Smooth muscle cell (in vitro differentiated cells): ENCODE measurements at regions not wholly inside any gene's neighbourhood (a gene's known extent, or its start where the extent isn't known, plus 50 kb on each side); places are given as distances from the start of the nearest gene placed in this dataset.

ENCODE experiments used
- DNase-seq: peaks from one replicate; lab custom pipeline; 2025; ENCODE audit not compliant: unreplicated experiment; lab: John Stamatoyannopoulos, UW
- H2AFZ ChIP-seq: fragments of 200-600 bp; sonication (generic); 2 replicates; pipeline ENCODE4 v1.6.0; 2016; ENCODE audit warnings: antibody characterized with exemption, low read depth, mild to moderate bottlenecking
- H3F3A ChIP-seq: fragments of 200-600 bp; sonication (generic); 2 replicates; pipeline ENCODE4 v1.6.0; 2017; ENCODE audit warnings: antibody characterized with exemption, low read depth
- H3K27ac ChIP-seq: fragments of 200-600 bp; sonication (generic); 2 replicates; pipeline ENCODE4 v1.5.1; 2016; ENCODE audit warnings: low read depth, mild to moderate bottlenecking
- H3K27me3 ChIP-seq: fragments of 200-600 bp; sonication (generic); 2 replicates; pipeline ENCODE4 v1.6.1; 2016; ENCODE audit warnings: low read depth, mild to moderate bottlenecking
- H3K36me3 ChIP-seq: fragments of 200-600 bp; sonication (generic); 2 replicates; pipeline ENCODE4 v1.5.1; 2016; ENCODE audit warnings: low read depth
- H3K4me1 ChIP-seq: fragments of 200-600 bp; sonication (generic); 2 replicates; pipeline ENCODE4 v1.5.1; 2016; ENCODE audit warnings: low read depth
- H3K4me2 ChIP-seq: fragments of 200-600 bp; sonication (generic); 2 replicates; pipeline ENCODE4 v1.6.0; 2016; ENCODE audit warnings: mild to moderate bottlenecking
- H3K4me3 ChIP-seq: fragments of 200-600 bp; sonication (generic); 2 replicates; pipeline ENCODE4 v1.5.1; 2016; ENCODE audit warnings: mild to moderate bottlenecking
- H3K79me2 ChIP-seq: fragments of 200-600 bp; sonication (generic); 2 replicates; pipeline ENCODE4 v1.6.0; 2016; ENCODE audit warnings: low read depth, mild to moderate bottlenecking
- H3K9ac ChIP-seq: fragments of 200-600 bp; sonication (generic); 2 replicates; pipeline ENCODE4 v1.6.0; 2016; ENCODE audit warnings: low read depth
- H3K9me3 ChIP-seq: fragments of 200-600 bp; sonication (generic); replicated peaks from 2 replicates; pipeline ENCODE4 v1.5.1; 2016; ENCODE audit warnings: low read depth
- H4K20me1 ChIP-seq: fragments of 200-600 bp; sonication (generic); 2 replicates; pipeline ENCODE4 v1.6.0; 2016; ENCODE audit warnings: low read depth
- WGBS: methylation state at CpG from one replicate; pipeline ENCODE4 v1.1.7; 2016; ENCODE audit warnings: low lambda C conversion rate; 5-methylcytosine and 5-hydroxymethylcytosine counted together
- TF ChIP-seq, protein P1 (sequence below): fragments of 200-600 bp; sonication (generic); IDR thresholded peaks from 2 replicates; pipeline ENCODE4 v1.5.1; 2017; ENCODE audit warnings: borderline replicate concordance, mild to moderate bottlenecking, antibody characterized with exemption; ENCODE audit not compliant: insufficient read depth, poor library complexity, severe bottlenecking

GRCh38 chr5:71873191-71873591 lies 154.1 kb downstream of the CARTPT start:
- WGBS: 76% methylated on average over 1 of the region's 1 CpG
- Histone ChIP-seq H3K36me3 (no peaks in the 10 kb centered on the region), H3K9ac (no peak overlapping the region), H3K4me1 (no peaks in the 10 kb centered on the region), H3K4me3 (no peak overlapping the region), H3K9me3 (peaks cover 2% of the 10 kb centered on the region), H3K4me2 (no peak overlapping the region), H2AFZ (no peak overlapping the region), H3K27ac (no peak overlapping the region), H3K27me3 (no peaks in the 10 kb centered on the region), H4K20me1 (no peaks in the 10 kb centered on the region), H3K79me2 (no peaks in the 10 kb centered on the region), H3F3A (no peaks in the 10 kb centered on the region)
- no peak for DNase-seq
- TF ChIP-seq, protein P1, sequence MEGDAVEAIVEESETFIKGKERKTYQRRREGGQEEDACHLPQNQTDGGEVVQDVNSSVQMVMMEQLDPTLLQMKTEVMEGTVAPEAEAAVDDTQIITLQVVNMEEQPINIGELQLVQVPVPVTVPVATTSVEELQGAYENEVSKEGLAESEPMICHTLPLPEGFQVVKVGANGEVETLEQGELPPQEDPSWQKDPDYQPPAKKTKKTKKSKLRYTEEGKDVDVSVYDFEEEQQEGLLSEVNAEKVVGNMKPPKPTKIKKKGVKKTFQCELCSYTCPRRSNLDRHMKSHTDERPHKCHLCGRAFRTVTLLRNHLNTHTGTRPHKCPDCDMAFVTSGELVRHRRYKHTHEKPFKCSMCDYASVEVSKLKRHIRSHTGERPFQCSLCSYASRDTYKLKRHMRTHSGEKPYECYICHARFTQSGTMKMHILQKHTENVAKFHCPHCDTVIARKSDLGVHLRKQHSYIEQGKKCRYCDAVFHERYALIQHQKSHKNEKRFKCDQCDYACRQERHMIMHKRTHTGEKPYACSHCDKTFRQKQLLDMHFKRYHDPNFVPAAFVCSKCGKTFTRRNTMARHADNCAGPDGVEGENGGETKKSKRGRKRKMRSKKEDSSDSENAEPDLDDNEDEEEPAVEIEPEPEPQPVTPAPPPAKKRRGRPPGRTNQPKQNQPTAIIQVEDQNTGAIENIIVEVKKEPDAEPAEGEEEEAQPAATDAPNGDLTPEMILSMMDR: no peak

- H3K27me3 ChIP-seq: no peaks in the 10 kb centered on the region
- H3K9ac ChIP-seq: no peak overlapping the region
- H3K4me2 ChIP-seq: no peak overlapping the region
- H3K27ac ChIP-seq: no peak overlapping the region
- no peaks in the 10 kb centered on the region for H3K79me2 ChIP-seq
- no peak overlapping the region for H2AFZ ChIP-seq
- no peaks in the 10 kb centered on the region for H3F3A ChIP-seq
- H3K4me3 ChIP-seq: no peak overlapping the region
- H3K36me3 ChIP-seq: no peaks in the 10 kb centered on the region
- H3K4me1 ChIP-seq: no peaks in the 10 kb centered on the region
- 48% methylated on average over 2 of the region's 2 CpGs for WGBS
- DNase-seq: no peak
- H4K20me1 ChIP-seq: no peaks in the 10 kb centered on the region
- TF ChIP-seq, protein P1: no peak
- peaks cover 5% of the 10 kb centered on the region for H3K9me3 ChIP-seq
Measured at GRCh38 chr5:71874521-71874920, 155.4 kb downstream of the CARTPT start.

- 91% methylated on average over 1 of the region's 1 CpG for WGBS
- no peak overlapping the region for H3K9ac ChIP-seq
- no peak overlapping the region for H3K4me3 ChIP-seq
Measured at GRCh38 chr5:71877511-71877910, 158.4 kb downstream of the CARTPT start.

GRCh38 chr5:71880536-71880935 lies 161.5 kb downstream of the CARTPT start:
- H3K4me2 ChIP-seq: peak overlapping the region; percentile 75
- peaks cover 7% of the 10 kb centered on the region for H3K4me1 ChIP-seq
- H3K4me3 ChIP-seq: no peak overlapping the region
- H3K27ac ChIP-seq: peak overlapping the region; percentile 37
- no peak overlapping the region for H3K9ac ChIP-seq
- H3F3A ChIP-seq: peaks cover 9% of the 10 kb centered on the region
- H4K20me1 ChIP-seq: no peaks in the 10 kb centered on the region
- H2AFZ ChIP-seq: peak overlapping the region; percentile 30
- TF ChIP-seq, protein P1: no peak
- no peaks in the 10 kb centered on the region for H3K36me3 ChIP-seq
- no peak for DNase-seq
- H3K79me2 ChIP-seq: no peaks in the 10 kb centered on the region
- H3K9me3 ChIP-seq: peaks cover 5% of the 10 kb centered on the region
- 30% methylated on average over 5 of the region's 5 CpGs for WGBS
- H3K27me3 ChIP-seq: no peaks in the 10 kb centered on the region

More at GRCh38 chr5:71877511-71877910, 158.4 kb downstream of the CARTPT start:
- H3K4me2 ChIP-seq: no peak overlapping the region
- TF ChIP-seq, protein P1: no peak
- H3K27me3 ChIP-seq: no peaks in the 10 kb centered on the region
- no peak overlapping the region for H2AFZ ChIP-seq
- no peaks in the 10 kb centered on the region for H3K79me2 ChIP-seq
- no peak for DNase-seq
- peaks cover 5% of the 10 kb centered on the region for H3K9me3 ChIP-seq
- H3F3A ChIP-seq: peaks cover 9% of the 10 kb centered on the region
- H4K20me1 ChIP-seq: no peaks in the 10 kb centered on the region
- H3K36me3 ChIP-seq: no peaks in the 10 kb centered on the region
- H3K4me1 ChIP-seq: peaks cover 7% of the 10 kb centered on the region
- H3K27ac ChIP-seq: no peak overlapping the region
